H1 (cell line): ENCODE measurements at regions not wholly inside any gene's neighbourhood (a gene's known extent, or its start where the extent isn't known, plus 50 kb on each side); places are given as distances from the start of the nearest gene placed in this dataset.

ENCODE experiments used
- CBX8 ChIP-seq: fragments of 300-800, 300-1000 bp; sonication (generic); IDR thresholded peaks from 2 replicates; pipeline ENCODE4 v1.7.1; 2016; ENCODE audit warnings: low read depth, low read length, borderline replicate concordance
- CHD7 ChIP-seq: fragments of 300-600 bp; sonication (generic); IDR thresholded peaks from 2 replicates; pipeline ENCODE4 v1.7.1; 2012; ENCODE audit warnings: low read length, moderate library complexity, mild to moderate bottlenecking, inconsistent platforms; ENCODE audit not compliant: insufficient replicate concordance
- PHF8 ChIP-seq: fragments of 200-600 bp; sonication (generic); conservative IDR thresholded peaks from 2 replicates; pipeline ENCODE4 v1.7.1; 2012; ENCODE audit warnings: low read depth, mild to moderate bottlenecking, inconsistent platforms, low read length, moderate library complexity

- TF ChIP-seq CHD7 (no peak), PHF8 (no peak), CBX8 (no peak)
These were observed 52.7 kb upstream of the SHANK2 start (continued) for GRCh38 chr11:71305041-71305440.
